ENCODE measurements at regions not wholly inside any gene's neighbourhood (a gene's known extent, or its start where the extent isn't known, plus 50 kb on each side); places are given as distances from the start of the nearest gene placed in this dataset.
"Not testable (repeated sequence)": the region's sequence is repeated elsewhere in the genome, so short reads cannot be mapped to it uniquely, and the experiment has no call there.

GRCh38 chr14:106522118-106522517 lies 995.7 kb downstream of the TMEM121 start:
- DNase-seq (ENCODE audit: low spot score): not testable (repeated sequence)

- no peak for DNase-seq (ENCODE audit: low spot score)
Observed at GRCh38 chr14:106522990-106523389, 996.6 kb downstream of the TMEM121 start.

- DNase-seq (ENCODE audit: low spot score): no peak
Observed at GRCh38 chr14:106528717-106529116, 1002.3 kb downstream of the TMEM121 start.

GRCh38 chr14:106530031-106530422 lies 1003.6 kb downstream of the TMEM121 start:
- no peak for DNase-seq (ENCODE audit: low spot score)

GRCh38 chr14:106530423-106531107 lies 1004.2 kb downstream of the TMEM121 start:
- no peak for DNase-seq (ENCODE audit: low spot score)

- DNase-seq (ENCODE audit: low spot score): not testable (repeated sequence)
Observed at GRCh38 chr14:106537597-106537996, 1011.2 kb downstream of the TMEM121 start.

GRCh38 chr14:106538201-106538600 lies 1011.8 kb downstream of the TMEM121 start:
- no peak for DNase-seq (ENCODE audit: low spot score)

GRCh38 chr14:106547735-106548434 lies 1021.5 kb downstream of the TMEM121 start:
- no peak for DNase-seq (ENCODE audit: low spot score)

GRCh38 chr14:106549064-106549463 lies 1022.7 kb downstream of the TMEM121 start:
- no peak for DNase-seq (ENCODE audit: low spot score)

- DNase-seq (ENCODE audit: low spot score): no peak
Observed at GRCh38 chr14:106551265-106551664, 1024.9 kb downstream of the TMEM121 start.

- not testable (repeated sequence) for DNase-seq (ENCODE audit: low spot score)
Observed at GRCh38 chr14:106556211-106556610, 1029.8 kb downstream of the TMEM121 start.

- peak; percentile 53 for DNase-seq (ENCODE audit: low spot score)
Observed at GRCh38 chr14:106556665-106557289, 1030.4 kb downstream of the TMEM121 start.

GRCh38 chr14:106562451-106562850 lies 1036.1 kb downstream of the TMEM121 start:
- no peak for DNase-seq (ENCODE audit: low spot score)

- DNase-seq (ENCODE audit: low spot score): peak; percentile 42
Observed at GRCh38 chr14:106564058-106564643, 1037.8 kb downstream of the TMEM121 start.

- DNase-seq (ENCODE audit: low spot score): no peak
Observed at GRCh38 chr14:106578481-106578880, 1052.1 kb downstream of the TMEM121 start.

GRCh38 chr14:106579084-106579483 lies 1052.7 kb downstream of the TMEM121 start:
- no peak for DNase-seq (ENCODE audit: low spot score)

GRCh38 chr14:106585692-106586091 lies 1059.3 kb downstream of the TMEM121 start:
- DNase-seq (ENCODE audit: low spot score): no peak

GRCh38 chr14:106586098-106586704 lies 1059.8 kb downstream of the TMEM121 start:
- peak; percentile 32 for DNase-seq (ENCODE audit: low spot score)

GRCh38 chr14:106591539-106591938 lies 1065.2 kb downstream of the TMEM121 start:
- not testable (repeated sequence) for DNase-seq (ENCODE audit: low spot score)

- not testable (repeated sequence) for DNase-seq (ENCODE audit: low spot score)
Observed at GRCh38 chr14:106592115-106592852, 1065.9 kb downstream of the TMEM121 start.

GRCh38 chr14:106599209-106599608 lies 1072.8 kb downstream of the TMEM121 start:
- DNase-seq (ENCODE audit: low spot score): no peak
